SU-DHL-6 (cell line): ENCODE measurements at regions not wholly inside any gene's neighbourhood (a gene's known extent, or its start where the extent isn't known, plus 50 kb on each side); places are given as distances from the start of the nearest gene placed in this dataset.

Experiments
- H2AFZ ChIP-seq: fragments of 200-600 bp; sonication (generic); 2 replicates; pipeline ENCODE4 v1.6.1; 2014; ENCODE audit warnings: low read depth, mild to moderate bottlenecking, moderate library complexity, mixed read lengths, antibody characterized with exemption, low read length; ENCODE audit not compliant: severe bottlenecking
- H3F3A ChIP-seq: fragments of 200-600 bp; shearing (Covaris generic); 2 replicates; pipeline ENCODE4 v1.6.0; 2016; ENCODE audit warnings: antibody characterized with exemption, mild to moderate bottlenecking; ENCODE audit not compliant: insufficient read depth
- H3K27ac ChIP-seq: fragments of 200-600 bp; sonication (generic); 2 replicates; pipeline ENCODE4 v1.5.1; 2016; ENCODE audit warnings: low read depth, mild to moderate bottlenecking, low read length, moderate library complexity, mixed read lengths
- H3K27me3 ChIP-seq: fragments of 200-600 bp; sonication (generic), shearing (Covaris generic); 2 replicates; pipeline ENCODE4 v1.6.0; 2014; ENCODE audit warnings: mild to moderate bottlenecking, low read length
- H3K36me3 ChIP-seq: fragments of 200-600 bp; sonication (generic); 2 replicates; pipeline ENCODE4 v1.6.1; 2014; ENCODE audit warnings: mild to moderate bottlenecking, low read length, mixed read lengths
- H3K4me2 ChIP-seq: fragments of 300-600, 200-600 bp; shearing (Covaris generic), sonication (generic); 2 replicates; pipeline ENCODE4 v1.6.0; 2014; ENCODE audit warnings: low read length, low read depth, mild to moderate bottlenecking; ENCODE audit not compliant: poor library complexity, severe bottlenecking
- H3K4me3 ChIP-seq: fragments of 200-600 bp; sonication (generic); 2 replicates; pipeline ENCODE4 v1.5.1; 2014; ENCODE audit warnings: antibody characterized with exemption, low read length, mild to moderate bottlenecking, mixed read lengths; ENCODE audit not compliant: insufficient read depth, poor library complexity, severe bottlenecking
- H3K79me2 ChIP-seq: fragments of 200-600 bp; sonication (generic); 2 replicates; pipeline ENCODE4 v1.6.1; 2014; ENCODE audit warnings: mild to moderate bottlenecking, low read length, moderate library complexity; ENCODE audit not compliant: insufficient read depth
- H3K9ac ChIP-seq: fragments of 200-600 bp; sonication (generic); 2 replicates; pipeline ENCODE4 v1.7.0; 2014; ENCODE audit warnings: mild to moderate bottlenecking, low read length
- H3K9me2 ChIP-seq: fragments of 200-600 bp; sonication (generic); replicated peaks from 2 replicates; pipeline ENCODE4 v1.6.1; 2014; ENCODE audit warnings: low read length; ENCODE audit not compliant: insufficient read depth
- H3K9me3 ChIP-seq: fragments of 200-600 bp; sonication (generic); 2 replicates; pipeline ENCODE4 v1.6.1; 2014; ENCODE audit warnings: low read length, mixed read lengths; ENCODE audit not compliant: insufficient read depth
- H4K20me1 ChIP-seq: fragments of 200-600 bp; sonication (generic); 2 replicates; pipeline ENCODE4 v1.6.1; 2014; ENCODE audit warnings: low read depth, mild to moderate bottlenecking, antibody characterized with exemption, low read length, moderate library complexity, mixed read lengths
- CTCF ChIP-seq: fragments of 200-600 bp; sonication (generic); IDR thresholded peaks from one replicate; pipeline ENCODE4 v1.5.1; 2017; ENCODE audit warnings: antibody characterized with exemption, mild to moderate bottlenecking, low read length, moderate library complexity; ENCODE audit not compliant: insufficient read depth, poor library complexity, severe bottlenecking
- EZH2phosphoT487 ChIP-seq: fragments of 200-600 bp; sonication (generic), shearing (Covaris generic); conservative IDR thresholded peaks from 2 replicates; pipeline ENCODE4 v1.6.1; 2018; ENCODE audit warnings: mild to moderate bottlenecking, antibody characterized with exemption, low read length, moderate library complexity, mixed read lengths

GRCh38 chr15:70589728-70590127, 173.6 kb downstream of the UACA start:
- Histone ChIP-seq H3K9me2 (no peaks in the 10 kb centered on the region), H3K79me2 (no peaks in the 10 kb centered on the region), H2AFZ (no peak overlapping the region), H3K9me3 (0 out of 2 replicates have a peak, but pooled peaks cover 8% of the 10 kb centered on the region), H3K27ac (no peak overlapping the region), H4K20me1 (no peaks in the 10 kb centered on the region), H3K9ac (no peak overlapping the region), H3K4me2 (no peak overlapping the region), H3K36me3 (0 out of 2 replicates have a peak, but pooled peaks cover 7% of the 10 kb centered on the region), H3F3A (no peaks in the 10 kb centered on the region), H3K4me3 (no peak overlapping the region), H3K27me3 (no peaks in the 10 kb centered on the region)
- no peak for TF ChIP-seq EZH2phosphoT487
- TF ChIP-seq CTCF: no peak

- Histone ChIP-seq H3K9ac (no peak overlapping the region), H4K20me1 (no peaks in the 10 kb centered on the region), H3K36me3 (0 out of 2 replicates have a peak, but pooled peaks cover 7% of the 10 kb centered on the region), H3K4me3 (no peak overlapping the region), H3K4me2 (no peak overlapping the region), H3F3A (no peaks in the 10 kb centered on the region), H3K27ac (no peak overlapping the region), H2AFZ (no peak overlapping the region), H3K27me3 (no peaks in the 10 kb centered on the region), H3K9me3 (0 out of 2 replicates have a peak, but pooled peaks cover 6% of the 10 kb centered on the region), H3K9me2 (no peaks in the 10 kb centered on the region), H3K79me2 (no peaks in the 10 kb centered on the region)
- TF ChIP-seq EZH2phosphoT487 (no peak), CTCF (no peak)
Measured at GRCh38 chr15:70589221-70589620, 174.1 kb downstream of the UACA start.

GRCh38 chr15:70588613-70589012, 174.7 kb downstream of the UACA start:
- Histone ChIP-seq H3F3A (no peaks in the 10 kb centered on the region), H3K9ac (no peak overlapping the region), H2AFZ (no peak overlapping the region), H3K36me3 (0 out of 2 replicates have a peak, but pooled peaks cover 3% of the 10 kb centered on the region), H3K4me2 (no peak overlapping the region), H3K9me2 (no peaks in the 10 kb centered on the region), H3K79me2 (no peaks in the 10 kb centered on the region), H3K27ac (no peak overlapping the region), H3K9me3 (0 out of 2 replicates have a peak, but pooled peaks cover under 1% of the 10 kb centered on the region), H3K4me3 (no peak overlapping the region), H3K27me3 (no peaks in the 10 kb centered on the region), H4K20me1 (no peaks in the 10 kb centered on the region)
- no peak for TF ChIP-seq CTCF
- no peak for TF ChIP-seq EZH2phosphoT487
